ENCODE measurements at regions not wholly inside any gene's neighbourhood (a gene's known extent, or its start where the extent isn't known, plus 50 kb on each side); places are given as distances from the start of the nearest gene placed in this dataset.

- no peak for TF ChIP-seq CTCF (IDR thresholded peaks at IDR 0.05; ENCODE audit: low read length, missing control alignments)
- no peak for DNase-seq (ENCODE audit: low read depth)
- no peak overlapping the region for H3K4me3 ChIP-seq (replicated peaks; ENCODE audit: low read depth, low read length)
Measured at GRCh38 chr12:84135586-84136279, 776.9 kb downstream of the SLC6A15 start.

DNA sequence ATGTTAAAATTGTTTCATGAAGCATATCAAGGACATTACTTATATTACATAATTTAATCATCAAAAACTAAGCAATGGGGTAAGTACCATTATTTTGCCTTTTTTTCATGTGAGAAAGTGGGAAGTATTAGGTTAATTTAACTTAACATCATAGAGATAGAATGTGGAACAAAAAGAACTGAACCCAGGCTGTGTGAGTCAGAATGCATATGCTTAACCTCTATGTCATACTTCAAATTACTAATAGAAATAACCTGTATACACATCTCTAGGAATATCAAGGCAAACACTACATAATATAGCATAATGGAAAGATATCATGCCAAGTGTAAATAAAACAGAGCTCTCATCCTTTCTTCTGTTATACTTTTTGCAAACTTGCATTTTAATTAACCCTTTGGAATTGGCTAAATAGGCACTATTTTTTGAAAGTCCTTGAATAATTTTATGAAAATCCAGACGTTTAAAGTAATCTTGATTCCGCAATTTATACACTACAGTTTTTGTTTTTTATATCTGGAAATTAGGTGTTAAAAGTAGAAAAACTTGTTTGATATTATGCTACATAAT, 777.7 kb downstream of the SLC6A15 start:
- TF ChIP-seq CTCF (IDR thresholded peaks at IDR 0.05; ENCODE audit: low read length, missing control alignments) = no peak
- no peak overlapping the region for H3K4me3 ChIP-seq (replicated peaks; ENCODE audit: low read depth, low read length)
- DNase-seq (ENCODE audit: low read depth) = no peak

- H3K4me3 ChIP-seq (replicated peaks; ENCODE audit: low read depth, low read length) = no peak overlapping the region
- peak; percentile 57 for DNase-seq (ENCODE audit: low read depth)
- no peak for TF ChIP-seq CTCF (IDR thresholded peaks at IDR 0.05; ENCODE audit: low read length, missing control alignments)
Measured at GRCh38 chr12:84131076-84131475, 781.5 kb downstream of the SLC6A15 start.

DNA sequence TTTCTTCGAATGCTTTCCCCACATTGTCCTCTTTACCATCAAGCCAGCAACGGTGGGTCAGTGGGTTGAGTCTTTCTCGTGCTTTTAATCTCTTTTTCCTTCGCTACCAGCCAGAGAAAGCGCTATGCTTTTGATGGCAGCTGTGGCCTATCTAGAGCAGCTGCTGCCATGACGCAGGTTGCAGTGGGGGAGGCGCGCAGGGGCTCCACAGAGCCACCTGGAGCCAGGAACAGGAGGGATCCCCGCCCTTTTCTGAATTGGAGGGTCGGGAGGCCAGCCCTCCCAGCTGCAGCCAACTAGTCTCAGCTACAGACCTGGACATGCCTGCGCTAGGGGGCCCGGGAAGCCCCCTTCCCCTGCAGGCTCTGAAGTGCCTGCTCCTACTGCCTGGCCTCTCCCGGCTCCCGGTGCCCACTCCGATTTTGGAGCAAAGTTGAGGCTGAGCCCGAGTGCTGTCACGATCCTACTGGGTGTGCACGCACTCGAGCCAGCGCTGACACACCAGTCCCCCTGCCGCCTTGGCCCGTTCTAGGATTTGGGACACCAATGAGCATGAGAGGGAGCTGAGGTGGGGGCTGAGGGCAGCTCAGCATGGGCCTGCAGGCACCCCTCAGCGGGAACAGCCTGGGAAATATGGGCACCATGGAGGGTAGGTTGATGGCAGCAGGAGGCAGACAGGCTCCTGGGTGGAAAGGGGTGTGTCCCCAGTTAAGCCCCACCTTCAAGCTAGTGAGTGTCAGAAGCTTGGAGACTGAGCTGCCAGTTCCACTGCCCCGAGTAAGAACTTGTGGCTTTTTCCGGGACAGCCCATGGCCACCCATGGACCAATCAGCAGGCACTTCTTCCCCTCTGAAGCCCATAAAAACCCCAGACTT, 784.2 kb downstream of the SLC6A15 start:
- no peak for DNase-seq (ENCODE audit: low read depth)
- no peak for TF ChIP-seq CTCF (IDR thresholded peaks at IDR 0.05; ENCODE audit: low read length, missing control alignments)
- H3K4me3 ChIP-seq (replicated peaks; ENCODE audit: low read depth, low read length) = no peak overlapping the region

GRCh38 chr12:84124211-84124610, 788.4 kb downstream of the SLC6A15 start:
- no peak for TF ChIP-seq CTCF (IDR thresholded peaks at IDR 0.05; ENCODE audit: low read length, missing control alignments)
- no peak for DNase-seq (ENCODE audit: low read depth)
- no peak overlapping the region for H3K4me3 ChIP-seq (replicated peaks; ENCODE audit: low read depth, low read length)

DNA sequence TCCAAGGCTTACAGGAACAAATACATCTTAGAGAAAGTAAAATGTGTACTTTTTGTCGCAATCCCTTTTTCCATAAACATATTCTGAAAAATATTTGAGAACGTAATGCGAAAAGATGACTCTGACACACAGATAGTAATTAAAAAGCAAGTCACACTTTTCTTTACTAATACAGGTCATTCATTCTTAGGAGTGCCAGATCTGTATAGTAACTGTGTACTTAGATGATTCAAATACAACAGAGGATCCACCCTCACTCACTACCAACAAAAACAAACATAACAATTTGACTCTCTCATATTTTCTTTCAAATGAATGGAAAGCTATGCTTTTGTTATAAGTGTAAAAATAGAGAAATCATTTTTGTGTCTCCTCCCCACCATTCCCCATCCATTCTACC, 795.4 kb downstream of the SLC6A15 start:
- no peak for TF ChIP-seq CTCF (IDR thresholded peaks at IDR 0.05; ENCODE audit: low read length, missing control alignments)
- no peak for DNase-seq (ENCODE audit: low read depth)

More for the DNA sequence above, 795.4 kb downstream of the SLC6A15 start:
- H3K4me3 ChIP-seq (replicated peaks; ENCODE audit: low read depth, low read length) = no peak overlapping the region
